ENCODE measurements at regions not wholly inside any gene's neighbourhood (a gene's known extent, or its start where the extent isn't known, plus 50 kb on each side); places are given as distances from the start of the nearest gene placed in this dataset.

GRCh38 chr9:78150312-78150982 is 85.4 kb upstream of the CEP78 start:
- TF ChIP-seq NR2C2 (IDR thresholded peaks at IDR 0.05; ENCODE audit: borderline replicate concordance, control insufficient read depth, insufficient read length, low read depth) (no peak), REST (IDR thresholded peaks at IDR 0.05; ENCODE audit: low read depth, low read length) (no peak), BCL3 (IDR thresholded peaks at IDR 0.05; ENCODE audit: borderline replicate concordance, insufficient read depth, low read depth, low read length, poor library complexity, severe bottlenecking) (no peak), HDAC6 (IDR thresholded peaks at IDR 0.05; ENCODE audit: unreplicated experiment) (no peak), SMAD1 (IDR thresholded peaks at IDR 0.05; ENCODE audit: low read depth, partially characterized antibody) (no peak), SREBF2 (IDR thresholded peaks at IDR 0.05; ENCODE audit: low read length) (no peak), FOXM1 (IDR thresholded peaks at IDR 0.05; ENCODE audit: low read depth, low read length) (no peak), YY1 (IDR thresholded peaks at IDR 0.05; ENCODE audit: low read depth, low read length) (no peak), POLR2AphosphoS5 (IDR thresholded peaks at IDR 0.05; ENCODE audit: low read length) (no peak), EZH2 (IDR thresholded peaks at IDR 0.05; ENCODE audit: borderline replicate concordance, control insufficient read depth, low read depth, low read length) (no peak), TCF12 (IDR thresholded peaks at IDR 0.05; ENCODE audit: low read depth, low read length) (no peak), SMC3 (IDR thresholded peaks at IDR 0.05; ENCODE audit: borderline replicate concordance, low read length) (no peak)
- TF ChIP-seq, protein P1, sequence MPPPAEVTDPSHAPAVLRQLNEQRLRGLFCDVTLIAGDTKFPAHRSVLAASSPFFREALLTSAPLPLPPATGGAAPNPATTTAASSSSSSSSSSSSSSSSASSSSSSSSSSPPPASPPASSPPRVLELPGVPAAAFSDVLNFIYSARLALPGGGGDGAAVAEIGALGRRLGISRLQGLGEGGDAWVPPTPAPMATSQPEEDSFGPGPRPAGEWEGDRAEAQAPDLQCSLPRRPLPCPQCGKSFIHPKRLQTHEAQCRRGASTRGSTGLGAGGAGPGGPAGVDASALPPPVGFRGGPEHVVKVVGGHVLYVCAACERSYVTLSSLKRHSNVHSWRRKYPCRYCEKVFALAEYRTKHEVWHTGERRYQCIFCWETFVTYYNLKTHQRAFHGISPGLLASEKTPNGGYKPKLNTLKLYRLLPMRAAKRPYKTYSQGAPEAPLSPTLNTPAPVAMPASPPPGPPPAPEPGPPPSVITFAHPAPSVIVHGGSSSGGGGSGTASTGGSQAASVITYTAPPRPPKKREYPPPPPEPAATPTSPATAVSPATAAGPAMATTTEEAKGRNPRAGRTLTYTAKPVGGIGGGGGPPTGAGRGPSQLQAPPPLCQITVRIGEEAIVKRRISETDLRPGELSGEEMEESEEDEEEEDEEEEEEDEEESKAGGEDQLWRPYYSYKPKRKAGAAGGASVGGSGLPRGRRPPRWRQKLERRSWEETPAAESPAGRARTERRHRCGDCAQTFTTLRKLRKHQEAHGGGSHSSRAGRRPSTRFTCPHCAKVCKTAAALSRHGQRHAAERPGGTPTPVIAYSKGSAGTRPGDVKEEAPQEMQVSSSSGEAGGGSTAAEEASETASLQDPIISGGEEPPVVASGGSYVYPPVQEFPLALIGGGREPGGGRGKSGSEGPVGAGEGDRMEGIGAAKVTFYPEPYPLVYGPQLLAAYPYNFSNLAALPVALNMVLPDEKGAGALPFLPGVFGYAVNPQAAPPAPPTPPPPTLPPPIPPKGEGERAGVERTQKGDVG (CRISPR knock-in tag; IDR thresholded peaks at IDR 0.05) = no peak
